GM21737 (cell line): ENCODE measurements at regions not wholly inside any gene's neighbourhood (a gene's known extent, or its start where the extent isn't known, plus 50 kb on each side); places are given as distances from the start of the nearest gene placed in this dataset.

ENCODE experiments used
- ATAC-seq: cut with Tn5 transposase; IDR thresholded peaks from one replicate; pipeline ENCODE4 v1.9.1; 2021; ENCODE audit warnings: mild to moderate bottlenecking, moderate library complexity; ENCODE audit not compliant: unreplicated experiment

- ATAC-seq: no peak
Observed at GRCh38 chr6:43970913-43971775, 156.1 kb downstream of the MRPL14 start.

DNA sequence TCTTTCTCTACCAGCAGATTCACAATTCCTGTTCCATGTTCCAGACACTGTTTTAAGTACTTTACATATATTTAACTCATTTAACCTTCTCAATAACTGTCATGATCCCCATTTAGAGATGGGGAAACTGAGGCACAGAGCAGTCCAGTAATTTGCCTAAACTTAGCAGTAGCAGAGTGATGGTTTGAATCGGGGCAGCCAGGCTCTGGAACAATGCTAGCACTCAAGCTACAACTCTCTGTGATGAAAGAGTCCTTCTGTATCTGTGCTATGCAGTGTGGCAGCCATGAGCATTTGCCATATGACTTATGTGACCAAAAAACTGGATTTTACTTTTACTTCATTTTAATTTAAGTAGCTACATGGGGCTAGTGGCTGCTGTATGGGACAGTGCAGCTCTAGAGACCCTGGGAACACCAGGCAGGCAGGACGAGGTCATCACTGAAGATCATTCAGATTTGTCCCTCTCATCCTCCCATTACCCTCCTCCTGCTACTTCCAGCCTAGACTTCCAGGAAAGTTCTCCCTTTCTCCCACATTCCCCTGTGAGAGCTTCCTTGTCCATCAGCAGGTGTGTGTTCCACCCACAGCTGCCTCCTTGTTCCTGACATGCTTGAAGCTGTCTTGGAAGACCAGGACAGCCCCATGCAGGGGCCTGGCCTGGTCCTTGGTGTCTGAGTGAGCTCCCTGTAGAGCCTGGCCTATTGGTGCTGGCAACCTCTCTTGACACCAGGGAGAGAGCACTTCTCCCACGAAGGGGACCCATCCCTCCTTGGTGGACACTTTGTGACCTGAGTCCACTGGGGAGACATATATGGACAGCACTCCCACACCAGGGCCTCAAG, 157.0 kb downstream of the MRPL14 start:
- ATAC-seq: no peak

- no peak for ATAC-seq
Observed at GRCh38 chr6:43969158-43969981, 157.9 kb downstream of the MRPL14 start.

GRCh38 chr6:43968110-43968965, 158.9 kb downstream of the MRPL14 start:
- no peak for ATAC-seq

DNA sequence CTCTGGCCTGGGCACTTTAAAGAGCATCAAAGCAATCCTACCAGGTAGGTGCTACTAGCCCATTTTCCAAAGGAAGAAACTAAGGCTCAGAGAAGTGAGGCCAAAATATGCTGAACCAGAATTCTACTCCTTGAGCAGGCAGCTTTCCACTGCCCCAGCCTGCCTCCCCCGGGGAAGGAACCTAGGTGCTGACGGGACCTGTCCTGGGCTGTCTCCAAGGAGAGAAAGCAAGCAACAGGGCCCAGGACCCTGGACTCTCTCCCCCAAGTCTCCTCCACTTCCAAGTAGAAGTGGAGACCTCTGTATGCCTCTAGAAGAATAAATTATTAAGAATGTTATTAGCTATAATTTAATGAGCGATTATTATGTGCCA, 159.5 kb downstream of the MRPL14 start:
- no peak for ATAC-seq

DNA sequence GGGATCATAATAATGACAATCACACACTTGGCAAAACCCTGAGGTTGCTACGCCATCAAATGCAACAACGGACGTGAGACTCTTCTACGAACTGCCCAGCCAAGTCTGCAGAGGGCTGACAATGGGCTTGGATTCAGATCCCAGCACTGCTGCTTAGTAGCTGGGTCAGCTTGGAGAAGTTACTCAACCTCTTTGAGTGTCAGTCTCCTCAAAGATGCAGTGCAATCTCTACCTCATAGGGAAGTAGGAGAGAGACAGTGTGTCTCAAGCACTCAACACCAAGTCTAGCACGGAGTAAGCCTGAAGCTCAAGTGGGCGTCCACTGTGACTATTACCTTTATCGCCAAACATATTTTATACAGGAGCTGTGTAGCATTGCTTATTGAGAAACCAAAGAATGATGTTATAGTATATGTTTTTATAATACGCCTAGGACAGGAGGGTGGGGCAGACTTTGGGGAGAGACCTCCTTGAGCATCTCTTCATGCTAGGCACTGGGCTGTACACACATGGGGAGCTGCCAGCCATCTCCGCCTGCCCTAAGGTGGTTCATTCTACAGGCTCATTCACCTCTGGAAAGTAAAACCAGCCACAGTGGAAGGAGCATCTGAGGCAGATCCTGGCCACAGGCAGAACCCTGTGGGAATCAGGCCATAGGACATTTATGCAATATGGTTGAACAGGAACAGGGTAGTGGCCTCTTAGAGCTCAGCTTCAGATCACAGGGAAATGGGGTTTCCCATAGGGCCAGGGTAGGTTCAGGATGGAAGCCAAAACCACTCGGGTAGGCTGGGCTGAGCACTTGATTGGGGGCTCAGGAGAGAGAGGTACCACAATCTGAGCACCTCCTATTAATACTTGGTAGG, 160.2 kb downstream of the MRPL14 start:
- ATAC-seq: no peak

GRCh38 chr6:43966374-43966658, 160.9 kb downstream of the MRPL14 start:
- no peak for ATAC-seq

DNA sequence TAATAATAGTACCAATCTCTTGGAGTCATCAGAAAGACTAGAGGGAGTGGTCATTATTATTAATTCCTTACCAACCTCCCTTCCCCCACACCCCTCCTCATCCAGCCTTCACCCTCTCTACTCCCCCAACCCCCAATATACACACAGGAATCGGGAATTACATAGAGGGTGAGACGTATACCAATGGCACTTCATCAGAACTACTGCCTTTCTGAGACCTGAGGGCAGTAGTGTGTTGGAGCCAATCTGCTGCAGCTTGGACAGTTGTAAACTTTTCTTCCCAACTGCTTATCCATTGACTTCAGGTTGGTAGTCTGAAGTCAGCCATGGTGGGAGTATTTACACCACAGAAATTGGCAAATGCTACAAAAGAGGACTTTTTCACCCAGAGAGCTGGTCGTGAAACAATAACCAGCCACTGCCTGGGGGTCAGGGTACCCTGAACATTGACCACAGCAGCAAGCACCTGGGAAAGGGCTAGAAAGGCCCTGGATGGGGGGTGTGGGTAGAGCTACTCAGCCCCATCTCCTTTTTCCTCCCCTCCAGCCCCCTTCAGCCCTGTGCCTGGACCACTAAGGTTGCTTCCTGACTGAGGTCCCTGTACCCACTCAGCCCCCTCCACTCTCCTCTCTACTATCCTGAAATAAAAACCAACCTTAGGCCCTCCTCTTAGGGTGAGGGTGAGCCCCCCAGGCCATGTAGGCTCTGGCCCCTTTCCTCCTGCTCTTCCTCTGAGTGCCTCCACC, 161.5 kb downstream of the MRPL14 start:
- no peak for ATAC-seq

- no peak for ATAC-seq
Observed at GRCh38 chr6:43964659-43965570, 162.3 kb downstream of the MRPL14 start.

DNA sequence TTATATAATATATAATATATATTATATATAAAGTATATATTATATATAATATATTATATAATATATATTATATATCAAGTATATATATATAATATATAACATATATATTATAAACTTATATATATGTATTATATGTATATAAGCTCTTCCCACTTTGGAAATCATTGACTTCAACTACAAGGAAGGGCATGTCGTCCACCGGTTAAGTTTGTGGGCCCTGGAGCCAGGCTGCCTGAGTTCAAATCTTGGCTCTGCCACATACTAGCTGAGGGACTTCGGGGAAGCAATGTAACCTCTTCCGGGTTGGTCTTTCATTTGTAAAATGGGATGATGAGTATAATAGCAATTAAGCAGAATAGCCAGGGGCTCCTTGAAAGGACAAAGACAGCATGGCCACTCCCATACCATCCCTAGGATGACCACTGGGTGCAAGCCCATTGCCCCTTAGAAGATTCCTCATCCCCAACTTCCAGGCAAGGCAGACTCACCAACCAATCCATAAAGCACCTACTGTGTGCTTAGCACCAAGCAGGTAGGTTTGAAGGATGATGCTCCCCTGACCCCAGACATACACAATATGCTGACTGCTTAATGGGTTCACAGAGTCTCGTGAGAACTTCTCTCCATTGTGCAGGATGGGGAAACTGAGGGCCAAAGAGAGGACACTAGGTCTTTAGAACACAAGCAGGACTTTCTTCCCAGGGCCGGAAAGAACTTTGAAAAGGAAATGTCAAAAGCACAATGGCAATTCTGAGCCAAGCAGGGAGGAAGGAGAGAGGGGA, 163.2 kb downstream of the MRPL14 start:
- no peak for ATAC-seq

DNA sequence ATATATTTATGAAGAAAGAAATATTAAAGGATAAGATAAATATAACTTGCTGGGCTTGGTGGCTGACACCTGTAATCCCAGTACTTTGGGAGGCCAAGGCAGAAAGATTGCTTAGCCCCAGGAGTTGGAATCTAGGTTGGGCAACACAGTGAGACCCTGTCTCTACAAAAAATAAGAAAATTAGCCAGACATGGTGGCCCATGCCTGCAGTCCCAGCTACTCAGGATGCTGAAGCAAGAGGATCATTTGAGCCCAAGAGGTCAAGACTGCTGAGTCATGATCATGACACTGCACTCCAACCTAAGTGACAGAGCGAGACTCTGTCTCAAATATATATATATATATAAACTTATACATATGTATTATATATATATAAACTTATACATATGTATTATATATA, 164.0 kb downstream of the MRPL14 start:
- ATAC-seq: no peak

DNA sequence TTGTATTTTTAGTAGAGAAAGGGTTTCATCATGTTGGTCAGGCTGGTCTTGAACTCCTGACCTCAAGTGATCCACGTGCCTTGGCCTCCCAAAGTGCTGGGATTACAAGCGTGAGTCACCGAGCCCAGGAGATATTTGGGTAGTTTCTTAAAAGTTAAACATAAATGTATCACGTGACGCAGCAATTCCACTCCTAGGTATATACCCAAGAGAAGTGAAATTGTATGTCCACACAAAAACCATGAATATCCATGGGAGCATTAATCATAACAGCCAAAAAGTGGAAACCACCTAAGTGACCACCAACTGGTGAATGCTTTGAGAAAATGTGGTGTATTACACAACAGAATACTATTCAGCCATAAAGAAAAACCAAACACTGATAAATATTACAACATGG, 164.8 kb downstream of the MRPL14 start:
- no peak for ATAC-seq

DNA sequence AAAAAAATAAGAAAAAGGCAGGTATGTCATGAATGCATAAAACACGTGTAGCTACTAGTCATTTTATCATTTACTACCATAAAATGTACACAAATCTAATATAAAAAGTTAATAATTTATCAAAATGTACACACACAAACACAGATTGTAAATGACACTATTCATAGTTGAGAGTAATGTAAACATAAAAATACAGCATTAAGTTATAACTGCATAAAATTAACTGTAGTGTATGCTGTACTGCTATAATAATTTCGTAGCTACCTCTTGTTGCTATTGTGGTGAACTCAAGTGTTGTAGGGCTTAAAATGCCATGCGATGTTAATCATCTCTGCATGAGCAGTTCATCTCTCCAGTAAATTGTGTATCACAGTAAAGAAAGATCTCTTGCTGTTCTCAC, 170.0 kb downstream of the MRPL14 start:
- ATAC-seq: no peak

GRCh38 chr6:43956478-43956877, 170.8 kb downstream of the MRPL14 start:
- no peak for ATAC-seq

GRCh38 chr6:43954311-43955131, 172.7 kb downstream of the MRPL14 start:
- ATAC-seq: no peak

- no peak for ATAC-seq
Observed at GRCh38 chr6:43953794-43954310, 173.4 kb downstream of the MRPL14 start.
